Panc1 (cell line): ENCODE measurements at regions not wholly inside any gene's neighbourhood (a gene's known extent, or its start where the extent isn't known, plus 50 kb on each side); places are given as distances from the start of the nearest gene placed in this dataset.

Experiments used
- CTCF ChIP-seq: fragments of 450-650 bp; IDR thresholded peaks from 2 replicates; pipeline ENCODE4 v1.5.1; 2017; ENCODE audit warnings: mild to moderate bottlenecking
- POLR2AphosphoS5 ChIP-seq: IDR thresholded peaks from 2 replicates; pipeline ENCODE4 v1.6.1; 2012; ENCODE audit warnings: mild to moderate bottlenecking, low read depth, low read length, moderate library complexity
- REST ChIP-seq, 2 experiments: IDR thresholded peaks; 2 replicates each; pipeline ENCODE4 v1.6.1; 2011 to 2012; ENCODE audit warnings: low read depth in 2 of 2, control low read depth in 1 of 2, low read length in 1 of 2, mild to moderate bottlenecking in 1 of 2, moderate library complexity in 1 of 2; ENCODE audit not compliant: insufficient read depth in 1 of 2
- SIN3A ChIP-seq: IDR thresholded peaks from 2 replicates; pipeline ENCODE4 v1.6.1; 2012; ENCODE audit warnings: low read depth, mild to moderate bottlenecking, low read length, moderate library complexity, borderline replicate concordance; ENCODE audit not compliant: insufficient read depth
- TCF7L2 ChIP-seq: IDR thresholded peaks from 2 replicates; pipeline ENCODE4 v1.6.1; 2011; ENCODE audit warnings: mild to moderate bottlenecking, low read depth, low read length, inconsistent platforms

DNA sequence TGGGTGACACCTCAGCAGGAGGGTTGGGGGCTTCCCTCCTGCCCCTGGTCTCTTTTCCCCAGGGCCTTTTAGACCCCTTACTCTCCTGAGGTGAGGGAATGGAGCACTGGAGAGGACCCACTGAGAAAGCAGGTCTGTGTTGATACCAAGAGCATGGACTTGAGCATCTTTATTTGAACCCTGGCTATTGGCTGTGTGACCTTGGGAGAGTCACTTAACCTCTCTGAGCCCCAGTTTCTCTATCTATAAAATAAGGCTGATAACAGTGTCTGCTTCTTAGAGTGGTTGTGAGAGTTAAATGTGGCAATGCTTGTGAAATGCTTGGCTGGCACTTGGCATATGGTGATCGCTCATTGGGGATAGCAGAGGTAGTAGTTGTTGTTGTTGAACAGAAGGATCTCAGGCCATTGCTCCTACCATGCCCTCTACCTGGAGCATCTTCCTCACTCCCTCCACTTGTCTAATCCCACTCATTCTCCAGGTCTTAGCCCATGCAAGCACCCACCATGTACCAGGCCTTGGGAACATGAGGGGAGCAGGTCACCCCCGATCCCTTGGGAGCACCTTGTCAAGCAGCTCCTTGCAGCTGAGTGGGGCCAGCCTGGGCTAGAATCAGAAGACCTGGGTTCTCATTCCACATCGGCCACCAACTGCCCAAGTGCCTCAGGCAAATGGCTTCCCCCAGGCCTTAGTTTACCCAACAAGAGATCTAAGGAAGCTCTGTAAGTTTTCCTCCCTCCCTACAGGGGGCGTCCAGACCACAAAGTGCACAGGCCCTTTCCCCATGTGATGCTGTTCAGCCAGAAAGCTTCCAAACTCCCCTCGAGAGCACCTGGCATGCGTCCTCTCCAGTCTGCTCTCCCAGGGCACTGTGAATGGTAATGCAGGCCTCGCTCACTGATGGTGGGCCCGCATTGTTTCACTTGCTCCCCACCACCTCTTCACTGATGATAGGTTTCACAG is 96.7 kb downstream of the LSM3 start:
- no peak; the same call in 1 of the 2 replicates for TF ChIP-seq CTCF
- TF ChIP-seq REST (IDR thresholded peaks at IDR 0.05; ENCODE audit: insufficient read depth in 1 of 2, low read depth in 2 of 2, low read length in 1 of 2), result no peak
- no peak for TF ChIP-seq POLR2AphosphoS5
- TF ChIP-seq TCF7L2, result no peak
- no peak for TF ChIP-seq SIN3A
